ENCODE measurements at regions not wholly inside any gene's neighbourhood (a gene's known extent, or its start where the extent isn't known, plus 50 kb on each side); places are given as distances from the start of the nearest gene placed in this dataset.

- 65% methylated on average over 23 of the region's 36 CpGs for WGBS
- DNase-seq (ENCODE audit: extremely low spot score), result no peak
- TF ChIP-seq POLR2AphosphoS5 (IDR thresholded peaks at IDR 0.05), result no peak
- TF ChIP-seq CTCF (IDR thresholded peaks at IDR 0.05), result no peak
- TF ChIP-seq POLR2A (IDR thresholded peaks at IDR 0.05; ENCODE audit: low read depth), result no peak
- TF ChIP-seq EP300 (IDR thresholded peaks at IDR 0.05), result no peak
Observed at GRCh38 chr10:131402771-131403650, 91.5 kb upstream of the TCERG1L start.

GRCh38 chr10:131403936-131404335 lies 92.4 kb upstream of the TCERG1L start:
- H3K4me3 ChIP-seq, result no peak overlapping the region
- 67% methylated on average over 6 of the region's 7 CpGs for WGBS
- no peaks in the 10 kb centered on the region for H3K36me3 ChIP-seq
- no peaks in the 10 kb centered on the region for H3K4me1 ChIP-seq
- H3K27ac ChIP-seq (replicated peaks in 1 of 4), result no peak overlapping the region
- no peak for DNase-seq (ENCODE audit: extremely low spot score)
- intact Hi-C loops (cut with DNase I), result no loop called here
- H3K27me3 ChIP-seq, result peaks cover 0 to 45% (median 0%) of the 10 kb centered on the region in 4 donors
- no peaks in the 10 kb centered on the region for H3K9me3 ChIP-seq
- no peak for TF ChIP-seq POLR2AphosphoS5 (IDR thresholded peaks at IDR 0.05)
- no peak for TF ChIP-seq EP300 (IDR thresholded peaks at IDR 0.05)
- no peak for TF ChIP-seq CTCF (IDR thresholded peaks at IDR 0.05)
- TF ChIP-seq POLR2A (IDR thresholded peaks at IDR 0.05; ENCODE audit: low read depth), result no peak

More at GRCh38 chr10:131402771-131403650, 91.5 kb upstream of the TCERG1L start:
- Histone ChIP-seq H3K4me1 (no peaks in the 10 kb centered on the region), H3K36me3 (no peaks in the 10 kb centered on the region), H3K27me3 (peaks cover 0 to 45% (median 0%) of the 10 kb centered on the region in 4 donors), H3K4me3 (no peak overlapping the region), H3K27ac (replicated peaks in 1 of 4) (no peak overlapping the region), H3K9me3 (no peaks in the 10 kb centered on the region)
- intact Hi-C loops (cut with DNase I), result no loop called here

GRCh38 chr10:131404886-131405285 lies 93.4 kb upstream of the TCERG1L start:
- intact Hi-C loops (cut with DNase I), result no loop called here
- TF ChIP-seq POLR2AphosphoS5 (IDR thresholded peaks at IDR 0.05) (no peak), CTCF (IDR thresholded peaks at IDR 0.05) (no peak), EP300 (IDR thresholded peaks at IDR 0.05) (no peak), POLR2A (IDR thresholded peaks at IDR 0.05; ENCODE audit: low read depth) (no peak)
- Histone ChIP-seq H3K27ac (replicated peaks in 1 of 4) (no peak overlapping the region), H3K4me3 (no peak overlapping the region), H3K9me3 (no peaks in the 10 kb centered on the region), H3K27me3 (peaks cover 0 to 45% (median 0%) of the 10 kb centered on the region in 4 donors), H3K36me3 (no peaks in the 10 kb centered on the region), H3K4me1 (no peaks in the 10 kb centered on the region)
- WGBS, result 89% methylated on average over 10 of the region's 10 CpGs
- no peak for DNase-seq (ENCODE audit: extremely low spot score)

GRCh38 chr10:131406676-131407392 lies 95.3 kb upstream of the TCERG1L start:
- intact Hi-C loops (cut with DNase I), result no loop called here
- no peaks in the 10 kb centered on the region for H3K9me3 ChIP-seq
- TF ChIP-seq CTCF (IDR thresholded peaks at IDR 0.05) (no peak), POLR2AphosphoS5 (IDR thresholded peaks at IDR 0.05) (no peak), EP300 (IDR thresholded peaks at IDR 0.05) (no peak), POLR2A (IDR thresholded peaks at IDR 0.05; ENCODE audit: low read depth) (no peak)
- H3K27me3 ChIP-seq, result peaks cover 0 to 29% (median 0%) of the 10 kb centered on the region in 4 donors
- no peak overlapping the region for H3K27ac ChIP-seq (replicated peaks in 1 of 4)
- WGBS, result 90% methylated on average over 10 of the region's 17 CpGs
- no peak overlapping the region for H3K4me3 ChIP-seq
- no peaks in the 10 kb centered on the region for H3K36me3 ChIP-seq
- H3K4me1 ChIP-seq, result no peaks in the 10 kb centered on the region
- DNase-seq (ENCODE audit: extremely low spot score), result no peak
